ENCODE measurements at regions not wholly inside any gene's neighbourhood (a gene's known extent, or its start where the extent isn't known, plus 50 kb on each side); places are given as distances from the start of the nearest gene placed in this dataset.

- DNase-seq, result no peak
Measured at GRCh38 chr12:66976526-66976925, 292.6 kb upstream of the CAND1 start.

GRCh38 chr12:66978802-66979201 lies 290.4 kb upstream of the CAND1 start:
- DNase-seq, result no peak

GRCh38 chr12:66979251-66979650 lies 289.9 kb upstream of the CAND1 start:
- DNase-seq, result no peak

GRCh38 chr12:66984077-66984476 lies 285.1 kb upstream of the CAND1 start:
- no peak for DNase-seq

DNA sequence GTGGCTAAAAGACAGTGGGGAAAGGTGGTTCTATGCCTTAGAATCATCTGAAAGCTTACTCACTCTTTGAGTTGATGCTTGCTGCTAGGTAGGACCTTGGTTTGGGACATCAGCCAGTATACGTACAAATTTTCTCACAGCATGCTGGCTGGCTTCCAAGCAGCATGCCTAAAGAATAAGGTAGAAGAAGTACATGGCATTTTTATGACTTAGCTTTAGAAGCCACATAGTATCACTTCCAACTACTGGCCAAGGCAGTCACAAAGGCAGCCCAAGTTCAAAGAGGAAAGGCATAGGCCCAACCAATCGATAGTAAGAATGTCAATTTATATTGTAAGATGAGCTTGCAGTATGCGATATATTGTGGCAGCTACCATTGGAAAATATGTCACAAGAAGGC lies 284.2 kb upstream of the CAND1 start:
- DNase-seq, result peak in 1 of 2 experiments; percentile 30

GRCh38 chr12:66999141-66999540 lies 270.0 kb upstream of the CAND1 start:
- no peak for DNase-seq

GRCh38 chr12:67001251-67001650 lies 267.9 kb upstream of the CAND1 start:
- no peak for DNase-seq

GRCh38 chr12:67002720-67003119 lies 266.4 kb upstream of the CAND1 start:
- DNase-seq, result no peak

DNA sequence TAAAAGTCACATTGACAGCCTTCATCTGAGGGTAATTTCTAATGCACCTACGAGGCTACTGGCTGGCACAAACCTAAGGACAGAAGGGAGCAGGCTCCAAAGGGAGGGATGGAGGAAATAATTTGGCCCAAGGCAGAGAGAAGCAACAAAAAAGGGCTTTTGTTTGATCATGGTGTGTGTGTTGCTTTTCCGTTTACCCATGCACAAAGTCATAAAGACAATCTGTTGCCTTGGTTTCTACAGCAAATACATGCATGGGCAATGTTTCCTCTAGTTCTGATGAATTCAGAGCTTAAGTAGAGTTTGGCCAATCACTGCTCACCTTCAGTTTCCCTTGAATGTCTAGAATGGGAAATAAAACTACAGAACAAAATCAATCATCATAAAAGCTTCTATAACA lies 262.5 kb upstream of the CAND1 start:
- peak in 1 of 2 experiments; percentile 19 for DNase-seq

- DNase-seq, result no peak
Measured at GRCh38 chr12:67014642-67015041, 254.5 kb upstream of the CAND1 start.

GRCh38 chr12:67018105-67018504 lies 251.1 kb upstream of the CAND1 start:
- no peak for DNase-seq

GRCh38 chr12:67019070-67019469 lies 250.1 kb upstream of the CAND1 start:
- DNase-seq, result peak; percentile 61 to 90

GRCh38 chr12:67025543-67026114 lies 243.5 kb upstream of the CAND1 start:
- peak; percentile 33 to 53 for DNase-seq

- DNase-seq, result no peak
Measured at GRCh38 chr12:67026487-67027246, 242.5 kb upstream of the CAND1 start.

DNA sequence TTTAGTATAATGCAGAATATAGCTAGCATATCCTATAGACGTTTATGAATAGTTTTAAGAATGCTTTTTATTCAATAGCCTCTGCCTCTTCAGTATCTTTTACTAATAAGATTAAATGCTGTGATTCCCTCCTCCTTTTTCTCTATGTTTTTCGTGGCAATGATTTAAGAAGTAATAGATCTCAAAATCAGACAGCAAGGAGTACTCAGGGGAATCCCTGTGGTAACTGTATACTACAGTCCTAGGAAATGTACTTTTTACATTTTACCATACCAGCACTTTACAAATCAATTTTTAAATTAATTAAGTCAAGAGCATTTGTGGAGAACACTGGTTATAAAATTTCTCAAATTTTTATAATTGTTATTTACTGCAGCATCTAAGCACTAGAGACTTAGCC lies 240.6 kb upstream of the CAND1 start:
- DNase-seq, result no peak

- no peak for DNase-seq
Measured at GRCh38 chr12:67034110-67034879, 234.9 kb upstream of the CAND1 start.

DNA sequence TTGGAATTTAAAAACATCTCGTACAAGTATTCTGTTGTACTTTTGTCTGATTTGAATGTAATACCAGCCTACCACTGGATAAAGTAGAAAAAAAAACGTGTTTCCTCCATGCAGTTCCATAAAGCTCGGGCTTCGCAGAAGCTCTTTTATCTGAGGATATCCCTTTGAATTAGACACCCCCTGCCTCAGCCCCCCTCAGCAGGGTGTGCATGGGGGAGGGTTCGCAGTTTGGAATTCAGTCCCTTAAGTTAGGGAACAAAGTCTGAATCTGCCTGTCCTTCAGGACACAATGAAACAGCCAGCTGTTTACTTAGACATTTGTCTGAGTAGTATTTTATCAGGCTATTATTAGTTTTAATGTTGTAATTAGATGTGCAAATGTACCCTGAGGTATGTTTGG lies 234.0 kb upstream of the CAND1 start:
- no peak for DNase-seq

DNA sequence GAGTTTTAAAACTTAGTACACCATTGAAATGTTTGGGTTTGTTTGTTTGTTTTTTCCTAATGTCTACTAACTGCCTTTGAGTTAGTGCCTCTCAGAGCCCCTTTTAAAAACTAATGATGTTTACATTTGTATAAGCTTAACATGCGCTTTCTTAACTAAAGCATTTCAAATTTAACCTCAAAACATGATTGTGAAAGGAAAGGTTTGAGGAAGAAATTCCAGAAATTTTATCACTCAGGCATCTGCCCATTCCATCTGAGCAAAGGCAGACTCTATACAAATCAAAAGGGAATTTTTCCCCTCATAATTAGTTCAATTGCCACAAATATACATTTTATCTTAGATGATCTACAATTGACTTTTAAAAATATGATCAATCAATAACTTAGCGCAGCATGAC lies 230.7 kb upstream of the CAND1 start:
- DNase-seq, result no peak

GRCh38 chr12:67039995-67040860 lies 228.9 kb upstream of the CAND1 start:
- DNase-seq, result no peak

DNA sequence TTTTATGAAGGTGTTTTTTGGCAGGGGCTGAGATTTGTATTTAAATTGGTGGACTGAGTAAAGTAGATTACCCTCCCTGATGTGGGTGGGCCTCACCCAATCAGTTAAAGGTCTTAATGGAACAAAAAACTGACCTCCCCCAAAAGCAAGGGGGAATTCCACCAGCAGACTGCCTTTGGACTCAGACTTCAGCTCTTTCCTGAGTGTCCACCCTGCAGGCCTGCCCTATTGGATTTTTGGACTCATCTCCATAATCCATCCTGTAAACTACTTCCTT lies 228.4 kb upstream of the CAND1 start:
- DNase-seq, result no peak

DNA sequence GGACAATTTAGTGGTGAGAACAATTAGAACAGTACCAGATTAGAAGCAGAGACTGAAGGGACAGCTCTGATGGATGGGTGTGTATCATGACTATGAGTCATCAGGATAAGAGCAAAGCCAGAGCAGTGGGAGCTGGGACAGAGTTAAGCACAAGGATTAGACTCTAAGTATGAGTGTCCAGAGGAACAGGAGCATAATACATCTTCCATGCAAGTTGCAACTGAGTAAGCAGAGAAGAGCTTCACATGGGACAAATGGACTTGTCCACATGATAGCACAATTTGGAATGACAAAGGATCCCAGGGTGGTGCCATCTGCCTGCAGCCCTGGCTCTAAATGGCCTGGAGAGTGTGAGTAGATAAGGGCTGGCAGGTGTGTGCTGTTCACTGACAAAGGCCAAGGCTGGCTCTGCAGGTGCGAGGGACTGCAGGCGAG lies 226.4 kb upstream of the CAND1 start:
- peak in 1 of 2 experiments; percentile 24 for DNase-seq

- no peak for DNase-seq
Measured at GRCh38 chr12:67043771-67044170, 225.4 kb upstream of the CAND1 start.

DNA sequence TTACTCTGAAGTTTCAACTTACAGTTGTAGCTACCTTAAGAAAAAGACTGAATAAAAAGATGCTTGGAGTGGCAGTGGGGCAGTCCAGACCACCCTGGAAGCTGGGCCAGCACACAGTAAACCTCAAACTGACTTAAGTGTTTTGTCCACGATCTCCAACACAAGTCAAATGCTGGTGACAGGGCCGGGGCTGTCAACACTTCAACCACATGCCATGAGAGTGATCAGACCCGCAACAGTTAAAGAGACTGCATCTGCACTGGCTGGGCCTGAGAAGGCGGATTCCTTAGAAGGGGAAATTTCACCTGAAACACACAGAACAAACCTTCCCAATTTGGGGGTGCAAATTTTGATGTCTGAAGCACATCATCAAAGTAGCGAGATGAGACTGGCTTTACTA lies 223.5 kb upstream of the CAND1 start:
- DNase-seq, result no peak

Data from NCI-H446 (cell line).